AG04450 (cell line): ENCODE measurements at regions not wholly inside any gene's neighbourhood (a gene's known extent, or its start where the extent isn't known, plus 50 kb on each side); places are given as distances from the start of the nearest gene placed in this dataset.

Source experiments
- CTCF ChIA-PET: fragments of 300-600, 350-600 bp; formaldehyde crosslinking; extraction: SDS; loops from one replicate; lab custom pipeline; 2022; ENCODE audit warnings: antibody characterized with exemption, inconsistent platforms; lab: Charles Lee
- POLR2A ChIA-PET: fragments of 350-600 bp; formaldehyde crosslinking; extraction: SDS; loops from one replicate; lab custom pipeline; 2021; ENCODE audit warnings: antibody characterized with exemption, inconsistent platforms; lab: Yijun Ruan, JAX
- DNase-seq: peaks from one replicate; pipeline ENCODE4 v3.0.0-alpha.2; 2011; ENCODE audit warnings: low read depth, low spot score
- H3K27ac ChIP-seq: one replicate; pipeline ENCODE4 v1.5.1; 2012; ENCODE audit warnings: low read depth, low read length, control low read depth
- H3K27me3 ChIP-seq: one replicate; pipeline ENCODE4 v1.6.0; 2012; ENCODE audit warnings: low read length; ENCODE audit not compliant: control insufficient read depth, insufficient read depth
- H3K4me3 ChIP-seq: 2 replicates; pipeline ENCODE4 v1.5.1; 2011; ENCODE audit warnings: mild to moderate bottlenecking, low read depth, low read length, control low read depth
- H3K9me3 ChIP-seq: 2 replicates; pipeline ENCODE4 v1.5.1; 2012; ENCODE audit warnings: low read length; ENCODE audit not compliant: control insufficient read depth, insufficient read depth
- CTCF ChIP-seq: IDR thresholded peaks from 2 replicates; pipeline ENCODE4 v1.5.1; 2011; ENCODE audit warnings: low read depth, low read length, control low read depth, inconsistent platforms

DNA sequence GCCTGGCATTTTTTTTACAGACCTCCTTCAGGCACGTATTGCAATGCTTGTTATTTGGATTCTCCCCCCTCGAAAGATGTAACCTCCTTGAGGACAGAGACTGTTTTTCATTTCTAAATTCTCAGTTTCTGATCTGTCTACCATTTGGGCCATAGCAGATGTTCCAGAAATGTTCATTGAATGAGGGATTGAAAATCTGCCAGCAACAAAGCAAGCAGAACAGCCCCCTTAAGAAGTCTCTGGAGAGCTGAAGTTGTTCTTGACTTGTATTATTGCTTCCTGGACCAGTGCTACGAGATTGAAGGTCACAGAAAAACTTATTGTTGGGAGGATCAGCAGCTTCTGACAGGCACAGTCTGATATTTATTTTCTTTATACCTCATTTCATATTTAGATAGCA is 355.5 kb downstream of the EPHA4 start:
- TF ChIP-seq CTCF = no peak
- H3K27ac ChIP-seq = no peak overlapping the region
- H3K27me3 ChIP-seq = no peaks in the 10 kb centered on the region
- no peak for DNase-seq
- no peak overlapping the region for H3K4me3 ChIP-seq
- ChIA-PET POLR2A (no interaction called here), CTCF (interaction anchor here (0.6 kb wide), 1 partner anchor 10 kb away, joined by 7 read pairs; no protein-coding TSS in a partner anchor)
- no peaks in the 10 kb centered on the region for H3K9me3 ChIP-seq

DNA sequence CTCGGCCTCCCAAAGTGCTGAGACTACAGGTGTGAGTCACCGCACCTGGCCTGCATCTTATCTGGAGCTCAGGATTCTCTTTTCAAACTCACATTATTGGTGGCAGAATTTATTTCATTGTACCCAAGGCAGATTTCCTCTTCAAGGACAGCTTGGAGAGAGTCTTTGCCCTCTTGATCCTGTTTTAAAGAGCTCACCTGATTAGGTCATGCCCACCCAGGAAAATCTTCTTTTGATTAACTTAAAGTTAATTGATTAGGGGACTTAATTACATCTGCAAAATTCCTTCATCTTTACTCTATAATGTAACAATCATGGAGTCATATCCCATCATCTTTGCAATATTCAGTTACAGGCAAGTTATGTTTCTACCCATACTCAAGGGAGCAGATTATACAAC is 346.4 kb downstream of the EPHA4 start:
- TF ChIP-seq CTCF = no peak
- no peaks in the 10 kb centered on the region for H3K9me3 ChIP-seq
- H3K27ac ChIP-seq = no peak overlapping the region
- ChIA-PET POLR2A (no interaction called here), CTCF (interaction anchor here (0.6 kb wide), 1 partner anchor 1530 kb away, joined by 3 read pairs; no protein-coding TSS in a partner anchor)
- no peak for DNase-seq
- no peak overlapping the region for H3K4me3 ChIP-seq
- no peaks in the 10 kb centered on the region for H3K27me3 ChIP-seq

- ChIA-PET POLR2A (no interaction called here), CTCF (no interaction called here)
- DNase-seq = no peak
- Histone ChIP-seq H3K4me3 (no peak overlapping the region), H3K27ac (no peak overlapping the region), H3K27me3 (no peaks in the 10 kb centered on the region), H3K9me3 (no peaks in the 10 kb centered on the region)
- no peak for TF ChIP-seq CTCF
These were observed 343.8 kb downstream of the EPHA4 start for GRCh38 chr2:221228214-221228769.

DNA sequence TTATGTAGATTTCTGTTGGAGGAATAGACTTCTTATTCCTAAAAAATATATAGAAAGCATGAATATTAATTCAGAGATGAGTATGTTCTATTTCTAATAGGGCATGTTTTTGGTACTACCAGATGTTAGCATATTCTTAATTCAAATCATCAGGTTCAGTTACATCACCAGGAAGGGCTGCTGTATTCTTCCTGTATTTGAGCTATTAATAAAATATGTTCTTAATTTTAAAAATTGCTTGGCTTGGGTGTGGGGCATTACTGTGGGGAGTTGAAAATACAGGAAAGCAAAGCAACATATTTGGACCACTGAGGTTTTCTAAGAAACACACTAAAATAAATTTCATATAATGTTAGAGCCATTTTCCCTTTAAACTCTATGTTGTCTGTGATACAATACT is 343.0 kb downstream of the EPHA4 start:
- no peaks in the 10 kb centered on the region for H3K27me3 ChIP-seq
- H3K9me3 ChIP-seq = no peaks in the 10 kb centered on the region
- ChIA-PET CTCF (no interaction called here), POLR2A (no interaction called here)
- no peak for TF ChIP-seq CTCF
- DNase-seq = no peak
- H3K27ac ChIP-seq = no peak overlapping the region
- no peak overlapping the region for H3K4me3 ChIP-seq

- no peak for TF ChIP-seq CTCF
- POLR2A ChIA-PET = no interaction called here
- no peak overlapping the region for H3K27ac ChIP-seq
- no peaks in the 10 kb centered on the region for H3K27me3 ChIP-seq
- no peak for DNase-seq
- no peaks in the 10 kb centered on the region for H3K9me3 ChIP-seq
- H3K4me3 ChIP-seq = no peak overlapping the region
- CTCF ChIA-PET = no interaction called here
These were observed 340.6 kb downstream of the EPHA4 start for GRCh38 chr2:221231511-221231910.
